HCT116 (cell line): ENCODE measurements at regions not wholly inside any gene's neighbourhood (a gene's known extent, or its start where the extent isn't known, plus 50 kb on each side); places are given as distances from the start of the nearest gene placed in this dataset.

Experiments
- CTCF ChIP-seq, 3 experiments: fragments of 200-600 bp in 1 of 3; sonication (generic) in 1 of 3; IDR thresholded peaks in 2 of 3; conservative IDR thresholded peaks in 1 of 3; 2 replicates each; pipeline ENCODE4 v1.5.1; 2012 to 2017; ENCODE audit warnings: low read depth in 2 of 3, low read length in 2 of 3, antibody characterized with exemption in 1 of 3, borderline replicate concordance in 1 of 3, control low read depth in 1 of 3, mild to moderate bottlenecking in 1 of 3, mixed read lengths in 1 of 3, mixed run types in 1 of 3, moderate library complexity in 1 of 3; ENCODE audit not compliant: insufficient read depth in 1 of 3
- EZH2 ChIP-seq: fragments of 200-600 bp; sonication (generic); IDR thresholded peaks from 2 replicates; pipeline ENCODE4 v1.6.1; 2017; ENCODE audit warnings: antibody characterized with exemption, mixed run types
- EZH2phosphoT487 ChIP-seq: fragments of 200-600 bp; IDR thresholded peaks from 2 replicates; pipeline ENCODE4 v1.6.1; 2018; ENCODE audit warnings: antibody characterized with exemption, borderline replicate concordance
- MAX ChIP-seq: IDR thresholded peaks from 2 replicates; pipeline ENCODE4 v1.6.1; 2012
- POLR2A ChIP-seq: IDR thresholded peaks from 2 replicates; pipeline ENCODE4 v1.7.0; 2011; ENCODE audit warnings: borderline replicate concordance; ENCODE audit not compliant: insufficient read depth, insufficient read length; ENCODE audit errors: extremely low read depth
- POLR2AphosphoS5 ChIP-seq: IDR thresholded peaks from 2 replicates; pipeline ENCODE4 v1.6.1; 2011; ENCODE audit warnings: mild to moderate bottlenecking, low read depth, low read length, moderate library complexity
- RAD21 ChIP-seq: IDR thresholded peaks from 2 replicates; pipeline ENCODE4 v1.6.1; 2012; ENCODE audit warnings: low read depth, mild to moderate bottlenecking
- SP1 ChIP-seq: IDR thresholded peaks from 2 replicates; pipeline ENCODE4 v1.6.1; 2012; ENCODE audit warnings: low read depth
- TCF7L2 ChIP-seq: IDR thresholded peaks from 2 replicates; pipeline ENCODE4 v1.7.0; 2011; ENCODE audit warnings: borderline replicate concordance, inconsistent platforms; ENCODE audit not compliant: insufficient read depth, insufficient read length; ENCODE audit errors: extremely low read depth
- YY1 ChIP-seq: IDR thresholded peaks from 2 replicates; pipeline ENCODE4 v1.6.1; 2011; ENCODE audit warnings: low read length, low read depth, moderate library complexity, mild to moderate bottlenecking; ENCODE audit not compliant: insufficient replicate concordance; ENCODE audit errors: extremely low read depth

- TF ChIP-seq TCF7L2 (no peak), CTCF (IDR thresholded peaks at IDR 0.05 in 2 of 3, conservative IDR thresholded peaks at IDR 0.05 in 1 of 3; ENCODE audit: borderline replicate concordance in 1 of 3, insufficient read depth in 1 of 3, low read depth in 2 of 3, low read length in 2 of 3) (no peak), POLR2A (no peak), EZH2 (no peak), YY1 (no peak), POLR2AphosphoS5 (no peak), RAD21 (no peak), SP1 (no peak), MAX (no peak), EZH2phosphoT487 (no peak)
These were observed 73.7 kb upstream of the EYS start for GRCh38 chr6:65780691-65781090.
